HepG2 (cell line): ENCODE measurements at regions not wholly inside any gene's neighbourhood (a gene's known extent, or its start where the extent isn't known, plus 50 kb on each side); places are given as distances from the start of the nearest gene placed in this dataset.

Experiments
- ZFP36 ChIP-seq: fragments of 150-350 bp; IDR thresholded peaks from 2 replicates; pipeline ENCODE4 v1.6.1; 2018; ENCODE audit warnings: borderline replicate concordance, low read length, low read depth; ENCODE audit not compliant: partially characterized antibody
- ZNF367 ChIP-seq: sonication (generic); formaldehyde crosslinking; IDR thresholded peaks from 2 replicates; pipeline ENCODE4 v1.4.0; 2020; ENCODE audit warnings: missing genetic modification reagents, borderline replicate concordance

GRCh38 chr2:34419856-34420255, 820.8 kb upstream of the FAM98A start:
- TF ChIP-seq ZNF367 (CRISPR knock-in tag) (no peak), ZFP36 (no peak)
